AG04450 (cell line): ENCODE measurements at regions not wholly inside any gene's neighbourhood (a gene's known extent, or its start where the extent isn't known, plus 50 kb on each side); places are given as distances from the start of the nearest gene placed in this dataset.
"Not testable (repeated sequence)": the region's sequence is repeated elsewhere in the genome, so short reads cannot be mapped to it uniquely, and the experiment has no call there.

Experiments
- CTCF ChIA-PET: fragments of 300-600, 350-600 bp; formaldehyde crosslinking; extraction: SDS; loops from one replicate; lab custom pipeline; 2022; ENCODE audit warnings: antibody characterized with exemption, inconsistent platforms; lab: Charles Lee
- POLR2A ChIA-PET: fragments of 350-600 bp; formaldehyde crosslinking; extraction: SDS; loops from one replicate; lab custom pipeline; 2021; ENCODE audit warnings: antibody characterized with exemption, inconsistent platforms; lab: Yijun Ruan, JAX
- DNase-seq: peaks from one replicate; pipeline ENCODE4 v3.0.0-alpha.2; 2011; ENCODE audit warnings: low read depth, low spot score
- H3K27ac ChIP-seq: one replicate; pipeline ENCODE4 v1.5.1; 2012; ENCODE audit warnings: low read depth, low read length, control low read depth
- H3K27me3 ChIP-seq: one replicate; pipeline ENCODE4 v1.6.0; 2012; ENCODE audit warnings: low read length; ENCODE audit not compliant: control insufficient read depth, insufficient read depth
- H3K4me3 ChIP-seq: 2 replicates; pipeline ENCODE4 v1.5.1; 2011; ENCODE audit warnings: mild to moderate bottlenecking, low read depth, low read length, control low read depth
- H3K9me3 ChIP-seq: 2 replicates; pipeline ENCODE4 v1.5.1; 2012; ENCODE audit warnings: low read length; ENCODE audit not compliant: control insufficient read depth, insufficient read depth
- TF ChIP-seq, protein P1 (sequence below): IDR thresholded peaks from 2 replicates; pipeline ENCODE4 v1.5.1; 2011; ENCODE audit warnings: low read depth, low read length, control low read depth, inconsistent platforms

DNA sequence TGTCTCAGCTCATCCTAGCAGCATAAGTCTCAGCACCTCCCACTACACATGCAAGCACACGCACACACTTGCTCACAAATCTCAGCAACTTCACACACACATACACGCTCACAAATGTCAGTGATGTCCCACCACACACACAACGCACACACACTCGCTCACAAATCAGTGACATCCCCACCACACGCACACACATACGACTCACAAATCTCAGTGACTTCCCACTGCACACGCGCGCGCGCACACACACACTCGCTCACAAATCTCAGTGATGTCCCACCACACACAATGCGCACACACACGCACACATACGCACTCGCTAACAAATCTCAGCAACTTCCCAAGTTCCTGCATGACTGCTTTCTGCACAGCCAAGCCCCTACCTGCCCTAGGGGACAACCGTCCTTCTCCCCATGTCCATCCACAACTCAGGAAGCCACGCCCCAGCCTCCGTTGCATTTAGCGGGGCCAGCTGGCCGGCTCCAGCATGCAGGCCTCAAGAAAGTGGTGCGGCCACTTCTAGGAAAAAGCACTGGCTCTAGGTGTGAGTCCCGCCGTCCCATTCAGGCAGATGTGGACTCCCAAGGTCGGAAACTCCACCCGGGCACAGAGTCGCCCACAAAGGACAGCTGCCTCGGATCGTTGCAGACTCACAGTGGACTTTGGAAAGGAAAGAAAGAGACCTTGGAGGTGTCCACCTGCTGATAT, 180.1 kb upstream of the SALL3 start:
- CTCF ChIA-PET, result no interaction called here
- Histone ChIP-seq H3K27ac (no peak overlapping the region), H3K27me3 (no peaks in the 10 kb centered on the region), H3K4me3 (no peak overlapping the region), H3K9me3 (peaks cover 80% of the 10 kb centered on the region)
- POLR2A ChIA-PET, result no interaction called here
- DNase-seq, result no peak
- TF ChIP-seq, protein P1, sequence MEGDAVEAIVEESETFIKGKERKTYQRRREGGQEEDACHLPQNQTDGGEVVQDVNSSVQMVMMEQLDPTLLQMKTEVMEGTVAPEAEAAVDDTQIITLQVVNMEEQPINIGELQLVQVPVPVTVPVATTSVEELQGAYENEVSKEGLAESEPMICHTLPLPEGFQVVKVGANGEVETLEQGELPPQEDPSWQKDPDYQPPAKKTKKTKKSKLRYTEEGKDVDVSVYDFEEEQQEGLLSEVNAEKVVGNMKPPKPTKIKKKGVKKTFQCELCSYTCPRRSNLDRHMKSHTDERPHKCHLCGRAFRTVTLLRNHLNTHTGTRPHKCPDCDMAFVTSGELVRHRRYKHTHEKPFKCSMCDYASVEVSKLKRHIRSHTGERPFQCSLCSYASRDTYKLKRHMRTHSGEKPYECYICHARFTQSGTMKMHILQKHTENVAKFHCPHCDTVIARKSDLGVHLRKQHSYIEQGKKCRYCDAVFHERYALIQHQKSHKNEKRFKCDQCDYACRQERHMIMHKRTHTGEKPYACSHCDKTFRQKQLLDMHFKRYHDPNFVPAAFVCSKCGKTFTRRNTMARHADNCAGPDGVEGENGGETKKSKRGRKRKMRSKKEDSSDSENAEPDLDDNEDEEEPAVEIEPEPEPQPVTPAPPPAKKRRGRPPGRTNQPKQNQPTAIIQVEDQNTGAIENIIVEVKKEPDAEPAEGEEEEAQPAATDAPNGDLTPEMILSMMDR, result no peak

DNA sequence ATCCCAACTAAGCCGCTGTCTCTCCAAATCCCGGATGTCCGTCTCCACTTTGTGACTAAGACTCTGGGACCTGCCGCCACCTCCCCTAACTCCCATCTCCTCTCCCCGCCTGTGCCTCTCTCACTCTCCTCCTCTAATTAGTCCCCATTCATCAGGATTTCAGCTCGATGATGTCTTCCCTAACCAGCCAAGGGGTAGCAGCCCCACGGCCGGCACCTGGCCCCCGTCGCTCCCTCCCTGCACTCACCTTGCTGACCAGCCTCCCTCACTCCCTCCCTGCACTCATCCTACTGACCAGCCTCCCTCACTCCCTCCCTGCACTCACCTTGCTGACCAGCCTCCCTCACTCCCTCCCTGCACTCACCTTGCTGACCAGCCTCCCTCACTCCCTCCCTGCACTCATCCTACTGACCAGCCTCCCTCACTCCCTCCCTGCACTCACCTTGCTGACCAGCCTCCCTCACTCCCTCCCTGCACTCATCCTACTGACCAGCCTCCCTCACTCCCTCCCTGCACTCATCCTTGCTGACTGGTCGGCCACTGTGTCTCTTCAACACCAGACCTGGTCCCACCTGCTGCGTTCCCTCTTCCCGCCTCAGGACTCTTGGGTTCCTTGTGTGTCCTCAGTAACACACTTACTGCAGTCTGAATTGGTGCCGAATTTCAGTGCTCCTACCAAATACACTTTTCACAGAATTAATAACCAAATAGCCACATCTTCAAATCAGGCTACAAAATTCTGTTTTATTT, 179.3 kb upstream of the SALL3 start:
- CTCF ChIA-PET, result not testable (repeated sequence)

DNA sequence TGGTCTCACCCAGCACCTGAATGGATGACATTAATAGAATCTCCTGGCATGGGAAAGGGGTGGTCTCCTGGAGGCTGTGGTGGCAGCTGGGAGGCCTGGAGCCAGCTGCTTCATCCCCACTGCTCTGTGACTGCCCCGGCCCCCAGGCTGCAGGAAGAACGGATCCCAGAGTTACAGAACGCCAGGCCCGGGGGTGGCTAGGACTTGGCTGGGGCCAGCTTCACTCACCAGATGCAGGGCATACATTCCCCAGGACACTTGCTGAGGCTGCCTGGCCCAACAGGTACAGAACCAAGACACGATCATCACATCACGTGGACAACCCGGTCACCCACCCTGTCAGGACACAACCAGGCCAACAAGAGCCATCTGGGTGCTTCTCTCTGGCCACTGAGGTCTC, 178.6 kb upstream of the SALL3 start:
- DNase-seq, result no peak
- Histone ChIP-seq H3K27ac (no peak overlapping the region), H3K27me3 (no peaks in the 10 kb centered on the region), H3K9me3 (peaks cover 87% of the 10 kb centered on the region), H3K4me3 (no peak overlapping the region)
- TF ChIP-seq, protein P1, result no peak
- ChIA-PET POLR2A (no interaction called here), CTCF (no interaction called here)

More for the DNA sequence above, 179.3 kb upstream of the SALL3 start:
- H3K4me3 ChIP-seq, H3K27ac ChIP-seq, POLR2A ChIA-PET, DNase-seq, H3K27me3 ChIP-seq: not testable (repeated sequence)
- H3K9me3 ChIP-seq, result peaks cover 86% of the 10 kb centered on the region

DNA sequence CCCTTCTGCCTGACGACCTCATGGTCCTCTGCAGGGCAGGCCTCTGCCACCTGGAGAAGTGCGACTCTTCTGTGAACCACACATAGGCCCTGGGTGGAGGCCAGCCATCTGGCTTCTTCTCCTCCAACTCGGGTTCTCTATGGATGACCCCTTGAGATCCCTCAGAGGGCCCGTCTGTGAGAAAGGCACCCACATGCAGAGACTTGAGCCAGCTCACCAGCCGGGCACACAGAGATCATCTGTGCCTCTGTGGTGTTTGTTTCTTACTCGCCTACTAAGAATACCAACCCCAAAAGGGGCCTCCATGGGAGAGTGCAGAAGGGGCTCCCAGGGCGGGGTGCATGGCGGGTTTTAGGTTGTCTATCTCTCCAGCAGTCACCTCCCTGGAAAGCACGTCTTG, 176.5 kb upstream of the SALL3 start:
- TF ChIP-seq, protein P1, result no peak
- CTCF ChIA-PET, result no interaction called here
- no peak overlapping the region for H3K4me3 ChIP-seq
- POLR2A ChIA-PET, result no interaction called here
- peaks cover 80% of the 10 kb centered on the region for H3K9me3 ChIP-seq
- no peak overlapping the region for H3K27ac ChIP-seq
- no peak for DNase-seq
- no peaks in the 10 kb centered on the region for H3K27me3 ChIP-seq

DNA sequence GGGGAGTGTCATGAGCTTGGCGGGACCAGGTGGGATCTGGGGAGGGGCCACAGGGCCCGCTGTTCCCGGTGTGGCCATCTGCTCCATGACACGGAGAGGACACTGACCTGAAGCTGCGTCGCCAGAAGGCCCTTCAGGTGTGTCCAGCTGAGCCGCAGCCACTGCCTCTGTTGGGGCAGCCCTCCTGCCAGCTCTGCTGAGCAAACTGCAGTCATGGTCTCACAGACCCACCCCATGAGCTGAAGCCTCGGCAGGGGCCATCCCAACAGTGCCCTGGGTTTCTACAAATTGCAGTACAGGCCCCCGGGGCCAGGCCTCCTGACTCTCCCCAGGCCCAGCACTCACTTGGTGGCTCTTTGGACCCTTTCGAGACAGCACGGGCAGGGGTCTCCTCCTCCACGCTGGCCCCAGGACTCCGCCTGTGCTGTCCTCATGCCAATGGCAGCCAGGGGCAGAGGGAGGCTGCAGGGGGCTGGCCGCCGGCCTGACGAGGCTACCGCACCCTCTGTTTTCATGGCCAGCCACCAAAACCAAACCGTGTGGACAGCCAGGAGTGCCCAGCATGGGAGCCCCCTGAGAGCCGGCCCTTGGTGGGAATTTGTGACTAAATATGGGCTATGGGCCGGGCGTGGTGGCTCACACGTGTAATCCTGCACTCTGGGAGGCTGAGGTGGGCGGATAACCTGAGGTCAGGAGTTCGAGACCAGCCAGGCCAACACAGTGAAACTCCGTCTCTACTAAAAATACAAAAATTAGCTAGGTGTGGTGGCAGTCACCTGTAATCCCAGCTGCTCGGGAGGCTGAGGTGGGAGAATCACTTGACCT, 175.2 kb upstream of the SALL3 start:
- ChIA-PET CTCF (interaction anchor here (0.6 kb wide), 1 partner anchor 23 kb away, joined by 3 read pairs; no protein-coding TSS in a partner anchor), POLR2A (no interaction called here)
- Histone ChIP-seq H3K27me3 (no peaks in the 10 kb centered on the region), H3K4me3 (no peak overlapping the region), H3K9me3 (peaks cover 79% of the 10 kb centered on the region), H3K27ac (no peak overlapping the region)
- TF ChIP-seq, protein P1, result no peak
- no peak for DNase-seq
